ENCODE measurements at regions not wholly inside any gene's neighbourhood (a gene's known extent, or its start where the extent isn't known, plus 50 kb on each side); places are given as distances from the start of the nearest gene placed in this dataset.

- CTCF ChIA-PET: interaction anchor here (0.7 kb wide), 1 partner anchor 14 kb away, joined by 3 read pairs; no protein-coding TSS in a partner anchor
- TF ChIP-seq, protein P1, sequence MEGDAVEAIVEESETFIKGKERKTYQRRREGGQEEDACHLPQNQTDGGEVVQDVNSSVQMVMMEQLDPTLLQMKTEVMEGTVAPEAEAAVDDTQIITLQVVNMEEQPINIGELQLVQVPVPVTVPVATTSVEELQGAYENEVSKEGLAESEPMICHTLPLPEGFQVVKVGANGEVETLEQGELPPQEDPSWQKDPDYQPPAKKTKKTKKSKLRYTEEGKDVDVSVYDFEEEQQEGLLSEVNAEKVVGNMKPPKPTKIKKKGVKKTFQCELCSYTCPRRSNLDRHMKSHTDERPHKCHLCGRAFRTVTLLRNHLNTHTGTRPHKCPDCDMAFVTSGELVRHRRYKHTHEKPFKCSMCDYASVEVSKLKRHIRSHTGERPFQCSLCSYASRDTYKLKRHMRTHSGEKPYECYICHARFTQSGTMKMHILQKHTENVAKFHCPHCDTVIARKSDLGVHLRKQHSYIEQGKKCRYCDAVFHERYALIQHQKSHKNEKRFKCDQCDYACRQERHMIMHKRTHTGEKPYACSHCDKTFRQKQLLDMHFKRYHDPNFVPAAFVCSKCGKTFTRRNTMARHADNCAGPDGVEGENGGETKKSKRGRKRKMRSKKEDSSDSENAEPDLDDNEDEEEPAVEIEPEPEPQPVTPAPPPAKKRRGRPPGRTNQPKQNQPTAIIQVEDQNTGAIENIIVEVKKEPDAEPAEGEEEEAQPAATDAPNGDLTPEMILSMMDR (IDR thresholded peaks at IDR 0.05; ENCODE audit: control extremely low read depth, extremely low read depth, low read depth, missing control alignments): no peak
- no peak for DNase-seq (ENCODE audit: extremely low spot score)
- POLR2A ChIA-PET: no interaction called here
These were observed 51.8 kb upstream of the AGR3 start for GRCh38 chr7:16933296-16934279.

GRCh38 chr7:16934722-16935340, 53.0 kb upstream of the AGR3 start:
- DNase-seq (ENCODE audit: extremely low spot score): no peak
- POLR2A ChIA-PET: no interaction called here
- CTCF ChIA-PET: interaction anchor here (0.6 kb wide), 1 partner anchor 17 kb away, joined by 3 read pairs; no protein-coding TSS in a partner anchor

DNA sequence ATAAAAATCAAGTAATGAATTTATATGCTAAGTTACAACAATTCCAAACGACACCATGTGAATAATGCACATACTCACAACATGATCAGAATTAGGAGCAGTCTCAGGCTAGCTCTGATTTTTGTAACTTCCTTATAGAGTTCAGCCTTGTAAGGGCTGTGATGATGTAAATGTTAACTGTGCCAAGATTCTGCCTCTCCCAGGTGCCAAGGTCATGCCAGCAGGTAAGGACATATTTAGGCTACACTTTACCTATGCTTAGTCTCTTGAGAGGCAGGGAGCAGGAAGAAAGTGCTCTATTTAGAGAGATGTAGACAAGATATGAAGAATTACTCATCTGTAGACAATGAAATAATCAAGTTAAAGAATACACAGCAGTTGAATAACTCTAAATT, 53.6 kb upstream of the AGR3 start:
- CTCF ChIA-PET: interaction anchor here (0.6 kb wide), 1 partner anchor 17 kb away, joined by 3 read pairs; no protein-coding TSS in a partner anchor
- POLR2A ChIA-PET: no interaction called here
- DNase-seq (ENCODE audit: extremely low spot score): no peak
- TF ChIP-seq, protein P1 (IDR thresholded peaks at IDR 0.05; ENCODE audit: control extremely low read depth, extremely low read depth, low read depth, missing control alignments): no peak

More at GRCh38 chr7:16934722-16935340, 53.0 kb upstream of the AGR3 start:
- TF ChIP-seq, protein P1 (IDR thresholded peaks at IDR 0.05; ENCODE audit: control extremely low read depth, extremely low read depth, low read depth, missing control alignments): no peak

DNA sequence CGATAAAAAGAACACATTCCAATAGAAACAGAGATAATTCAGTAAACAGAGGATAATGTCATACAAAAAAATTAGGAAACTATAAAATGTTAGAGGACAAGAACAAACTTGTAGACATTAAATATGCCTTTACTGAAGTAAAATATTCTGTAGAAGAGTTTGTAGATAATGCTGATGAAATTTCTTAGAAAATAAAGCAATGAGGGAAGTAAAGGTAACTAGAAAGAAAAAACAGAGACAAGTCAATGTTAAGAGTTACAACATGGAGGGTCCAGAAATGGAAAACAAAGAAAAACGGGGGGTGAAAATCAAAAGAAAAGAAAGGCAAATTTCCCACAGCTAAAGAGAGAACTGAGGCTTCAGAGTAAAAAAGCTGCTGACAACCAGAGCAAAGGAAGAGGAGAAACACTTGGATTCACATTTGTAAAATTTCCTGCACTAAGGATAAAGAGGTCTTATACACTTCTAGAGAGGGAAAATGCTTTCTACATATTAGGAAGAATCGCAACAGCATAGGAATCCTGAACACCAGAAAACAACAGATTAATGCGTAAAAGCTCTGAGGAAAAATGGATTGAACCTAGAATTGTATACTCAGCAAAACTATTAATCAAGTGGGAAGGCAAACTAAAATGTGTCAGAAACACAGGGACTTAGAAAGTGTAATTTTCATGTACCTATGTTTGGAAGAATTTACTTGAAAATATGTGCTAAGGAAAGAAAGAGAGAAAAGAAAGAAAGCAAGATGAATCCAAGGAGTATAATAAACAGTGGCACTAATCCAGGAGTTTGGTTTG, 55.0 kb upstream of the AGR3 start:
- POLR2A ChIA-PET: no interaction called here
- TF ChIP-seq, protein P1 (IDR thresholded peaks at IDR 0.05; ENCODE audit: control extremely low read depth, extremely low read depth, low read depth, missing control alignments): no peak
- no peak for DNase-seq (ENCODE audit: extremely low spot score)

GRCh38 chr7:16939161-16939560, 57.4 kb upstream of the AGR3 start:
- TF ChIP-seq, protein P1 (IDR thresholded peaks at IDR 0.05; ENCODE audit: control extremely low read depth, extremely low read depth, low read depth, missing control alignments): no peak
- DNase-seq (ENCODE audit: extremely low spot score): no peak
- CTCF ChIA-PET: no interaction called here
- POLR2A ChIA-PET: no interaction called here

More for the DNA sequence above, 55.0 kb upstream of the AGR3 start:
- CTCF ChIA-PET: interaction anchor here (1.0 to 1.7 kb wide), 2 partner anchors 17 to 26 kb away, joined by 3 to 4 read pairs; no protein-coding TSS in a partner anchor

GRCh38 chr7:16940776-16941175, 59.0 kb upstream of the AGR3 start:
- POLR2A ChIA-PET: no interaction called here
- TF ChIP-seq, protein P1 (IDR thresholded peaks at IDR 0.05; ENCODE audit: control extremely low read depth, extremely low read depth, low read depth, missing control alignments): no peak
- DNase-seq (ENCODE audit: extremely low spot score): no peak
- CTCF ChIA-PET: no interaction called here
